IMR-90 (cell line): ENCODE measurements at regions not wholly inside any gene's neighbourhood (a gene's known extent, or its start where the extent isn't known, plus 50 kb on each side); places are given as distances from the start of the nearest gene placed in this dataset.

Source experiments
- ATAC-seq: fragments of 200-7000 bp; cut with Tn5 transposase; 2 replicates; pipeline ENCODE4 v1.9.1; 2020; ENCODE audit warnings: low read depth, mild to moderate bottlenecking, moderate library complexity
- BruUV-seq: library from RNA; stranded (reverse); fragments of 400-500 nt; replicated peaks from 2 replicates; lab custom pipeline; 2021; lab: Mats Ljungman, UMichigan
- CTCF ChIA-PET: fragments of 300-600 bp; formaldehyde crosslinking; extraction: SDS; loops from one replicate; lab custom pipeline; 2021; ENCODE audit warnings: antibody characterized with exemption; lab: Yijun Ruan, JAX
- POLR2A ChIA-PET: fragments of 300-600 bp; sonication (Branson Sonifier 250); formaldehyde crosslinking; loops from one replicate; lab custom pipeline; 2022; ENCODE audit warnings: antibody characterized with exemption; ENCODE audit not compliant: unreplicated experiment; lab: Charles Lee
- DNase-seq: peaks from one replicate; pipeline ENCODE4 v3.0.0; 2013
- H2AFZ ChIP-seq: replicated peaks from 2 replicates; pipeline ENCODE3; 2013; ENCODE audit warnings: low read length, mild to moderate bottlenecking; ENCODE audit not compliant: poor library complexity
- H2AK5ac ChIP-seq: 2 replicates; pipeline ENCODE4 v1.6.1; 2013; ENCODE audit warnings: low read depth, low read length, inconsistent platforms
- H2AK9ac ChIP-seq: replicated peaks from 2 replicates; pipeline ENCODE3; 2013; ENCODE audit warnings: mild to moderate bottlenecking, low read depth, low read length, moderate library complexity; ENCODE audit not compliant: poor library complexity
- H2BK120ac ChIP-seq: 2 replicates; pipeline ENCODE4 v1.6.1; 2013; ENCODE audit warnings: low read depth, low read length, inconsistent platforms
- H2BK15ac ChIP-seq: 3 replicates; pipeline ENCODE4 v1.6.1; 2013; ENCODE audit warnings: low read depth, low read length, inconsistent platforms
- H2BK20ac ChIP-seq: 2 replicates; pipeline ENCODE4 v1.6.1; 2013; ENCODE audit warnings: low read depth, mild to moderate bottlenecking, inconsistent platforms, low read length, moderate library complexity
- H2BK5ac ChIP-seq: 2 replicates; pipeline ENCODE4 v1.6.1; 2013; ENCODE audit warnings: mild to moderate bottlenecking, low read depth, low read length, inconsistent platforms; ENCODE audit not compliant: poor library complexity, severe bottlenecking
- H3K14ac ChIP-seq: replicated peaks from 2 replicates; pipeline ENCODE4 v1.6.1; 2013; ENCODE audit warnings: low read depth, low read length, inconsistent platforms
- H3K18ac ChIP-seq: 2 replicates; pipeline ENCODE4 v1.6.1; 2013; ENCODE audit warnings: low read depth, low read length, control low read depth
- H3K23ac ChIP-seq: 2 replicates; pipeline ENCODE4 v1.6.1; 2013; ENCODE audit warnings: low read depth, low read length, inconsistent platforms
- H3K27ac ChIP-seq: 2 replicates; pipeline ENCODE4 v1.5.1; 2013; ENCODE audit warnings: mild to moderate bottlenecking, control low read depth, low read length; ENCODE audit not compliant: insufficient read depth
- H3K27me3 ChIP-seq: 2 replicates; pipeline ENCODE4 v1.6.1; 2013; ENCODE audit warnings: low read length; ENCODE audit not compliant: control insufficient read depth, insufficient read depth
- H3K36me3 ChIP-seq: 2 replicates; pipeline ENCODE4 v1.6.1; 2013; ENCODE audit warnings: low read length, mixed read lengths; ENCODE audit not compliant: control insufficient read depth, insufficient read depth
- H3K4ac ChIP-seq: 2 replicates; pipeline ENCODE4 v1.6.1; 2013; ENCODE audit warnings: low read depth, low read length, inconsistent platforms
- H3K4me1 ChIP-seq: 2 replicates; pipeline ENCODE4 v1.6.1; 2013; ENCODE audit warnings: low read length, mixed read lengths; ENCODE audit not compliant: control insufficient read depth, insufficient read depth
- H3K4me2 ChIP-seq: 2 replicates; pipeline ENCODE4 v1.6.1; 2013; ENCODE audit warnings: low read depth, mild to moderate bottlenecking, control low read depth, low read length, moderate library complexity
- H3K4me3 ChIP-seq: 2 replicates; pipeline ENCODE4 v1.5.1; 2013; ENCODE audit warnings: low read depth, mild to moderate bottlenecking, control low read depth, low read length, moderate library complexity; ENCODE audit not compliant: insufficient read depth
- H3K56ac ChIP-seq: 2 replicates; pipeline ENCODE4 v1.6.1; 2013; ENCODE audit warnings: low read length, inconsistent platforms; ENCODE audit not compliant: insufficient read depth; ENCODE audit errors: extremely low read depth
- H3K79me1 ChIP-seq, 2 experiments: 2 replicates each; pipeline ENCODE4 v1.6.1; 2013; ENCODE audit warnings: low read length in 2 of 2, inconsistent platforms in 1 of 2, low read depth in 1 of 2
- H3K9ac ChIP-seq: 2 replicates; pipeline ENCODE4 v1.6.1; 2013; ENCODE audit warnings: low read depth, low read length, control low read depth
- H3K9me1 ChIP-seq: 2 replicates; pipeline ENCODE4 v1.6.1; 2013; ENCODE audit warnings: low read length, inconsistent platforms; ENCODE audit not compliant: insufficient read depth
- H3K9me3 ChIP-seq: 2 replicates; pipeline ENCODE4 v1.6.1; 2013; ENCODE audit warnings: low read length; ENCODE audit not compliant: control insufficient read depth, insufficient read depth
- H4K20me1 ChIP-seq: 2 replicates; pipeline ENCODE4 v1.6.1; 2013; ENCODE audit warnings: low read length, inconsistent platforms; ENCODE audit not compliant: insufficient read depth
- H4K5ac ChIP-seq: 2 replicates; pipeline ENCODE4 v1.6.1; 2013; ENCODE audit warnings: mild to moderate bottlenecking, low read depth, low read length, control low read depth
- H4K8ac ChIP-seq, 2 experiments: 2 replicates each; pipeline ENCODE4 v1.6.1; 2013; ENCODE audit warnings: low read depth in 2 of 2, low read length in 2 of 2, control low read depth in 1 of 2, inconsistent platforms in 1 of 2
- H4K91ac ChIP-seq: 2 replicates; pipeline ENCODE4 v1.6.1; 2013; ENCODE audit warnings: low read depth, low read length, inconsistent platforms; ENCODE audit not compliant: insufficient read depth
- CHD1 ChIP-seq: IDR thresholded peaks from 2 replicates; pipeline ENCODE4 v1.6.1; 2012; ENCODE audit warnings: low read depth, low read length, improper control_type of control experiment
- FOS ChIP-seq: fragments of 150-350 bp; IDR thresholded peaks from 2 replicates; pipeline ENCODE4 v1.6.1; 2016; ENCODE audit warnings: low read depth, low read length
- NFE2L2 ChIP-seq: fragments of 150-350 bp; IDR thresholded peaks from 2 replicates; pipeline ENCODE4 v1.6.1; 2016; ENCODE audit warnings: low read depth, mild to moderate bottlenecking, low read length
- whole genome bisulfite sequencing, 2 experiments: methylation state at CpG; one replicate each; pipeline versions ENCODE4 v1.1.5 to v1.1.7; 2013; ENCODE audit warnings: missing lambda C conversion rate in 2 of 2; ENCODE audit not compliant: insufficient read length in 1 of 2; ENCODE audit errors: extremely low coverage in 2 of 2; 5-methylcytosine and 5-hydroxymethylcytosine counted together
- dilution Hi-C: fragments of 300-500 bp; cut with HindIII; formaldehyde crosslinking; loops from one replicate; pipeline ENCODE4 v1.14.3; 2018; ENCODE audit warnings: low sequenced_read_pairs; ENCODE audit not compliant: unreplicated experiment
- in situ Hi-C: fragments of 300-500 bp; cut with MboI; formaldehyde crosslinking; loops from 3 replicates; pipeline ENCODE4 v1.14.3; 2019; ENCODE audit warnings: low sequenced_read_pairs, inconsistent platforms, mixed read lengths
- intact Hi-C: fragments of 100-400 bp; cut with micrococcal nuclease; formaldehyde crosslinking; loops from 2 replicates; pipeline ENCODE4 v1.10.0; 2022

- no peak overlapping the region for H3K23ac ChIP-seq
- no peak overlapping the region for H2AFZ ChIP-seq
- no peak overlapping the region for H3K4me2 ChIP-seq
- H3K56ac ChIP-seq: no peak overlapping the region
- H3K4me3 ChIP-seq: no peak overlapping the region
- no peak overlapping the region for H3K9ac ChIP-seq
- no peak overlapping the region for H2BK5ac ChIP-seq
- H3K9me3 ChIP-seq: no peaks in the 10 kb centered on the region
- TF ChIP-seq FOS (no peak), NFE2L2 (no peak), CHD1 (no peak)
- H2BK120ac ChIP-seq: peak overlapping the region; percentile 62
- peak overlapping the region; percentile 36; the same call in 1 of the 2 replicates for H4K91ac ChIP-seq
- no peak overlapping the region for H4K5ac ChIP-seq
- no TSS peak for BruUV-seq
- H2AK9ac ChIP-seq: no peak overlapping the region
- no CpG with 5 or more reads among the region's 1 CpG for WGBS, 2 experiments
- no peaks in the 10 kb centered on the region for H3K27me3 ChIP-seq
- in situ Hi-C loops: no loop called here
- H3K79me1 ChIP-seq: no peaks in the 10 kb centered on the region
- peak overlapping the region; percentile 33; the same call in 1 of the 2 replicates for H2BK20ac ChIP-seq
- ATAC-seq (no peak), DNase-seq (peak; percentile 22)
- no peaks in the 10 kb centered on the region; the same call in 1 of the 2 replicates for H3K9me1 ChIP-seq
- H2BK15ac ChIP-seq: 0 out of 3 replicates have a peak overlapping the region, but pooled peaks have one; percentile 25
- no peak overlapping the region for H3K27ac ChIP-seq
- H4K8ac ChIP-seq: peak overlapping the region in 1 of 2 experiments; percentile 52; a peak in 1 of 4 replicates
- CTCF ChIA-PET: no interaction called here
- H3K14ac ChIP-seq: peak overlapping the region; percentile 60
- H3K36me3 ChIP-seq: no peaks in the 10 kb centered on the region
- no peak overlapping the region for H2AK5ac ChIP-seq
- H3K4ac ChIP-seq: 0 out of 2 replicates have a peak overlapping the region, but pooled peaks have one; percentile 59
- peak overlapping the region; percentile 13; the same call in 1 of the 2 replicates for H3K18ac ChIP-seq
- POLR2A ChIA-PET: no interaction called here
- dilution Hi-C loops: no loop called here
- H4K20me1 ChIP-seq: no peaks in the 10 kb centered on the region
- H3K4me1 ChIP-seq: peaks cover 7% of the 10 kb centered on the region; the same call in 1 of the 2 replicates
- intact Hi-C loops: no loop called here
Observed at GRCh38 chr10:58027426-58027825, 240.3 kb downstream of the IPMK start.
